ENCODE measurements at regions not wholly inside any gene's neighbourhood (a gene's known extent, or its start where the extent isn't known, plus 50 kb on each side); places are given as distances from the start of the nearest gene placed in this dataset.

- no peak for TF ChIP-seq GATA2 (IDR thresholded peaks at IDR 0.05; ENCODE audit: low read depth, low read length)
- no peak for TF ChIP-seq GATA3 (IDR thresholded peaks at IDR 0.05; ENCODE audit: low read depth, low read length)
Observed at GRCh38 chr1:218030846-218031245, 254.2 kb upstream of the RRP15 start.
